ENCODE measurements at regions not wholly inside any gene's neighbourhood (a gene's known extent, or its start where the extent isn't known, plus 50 kb on each side); places are given as distances from the start of the nearest gene placed in this dataset.
"Not testable (repeated sequence)": the region's sequence is repeated elsewhere in the genome, so short reads cannot be mapped to it uniquely, and the experiment has no call there.

DNA sequence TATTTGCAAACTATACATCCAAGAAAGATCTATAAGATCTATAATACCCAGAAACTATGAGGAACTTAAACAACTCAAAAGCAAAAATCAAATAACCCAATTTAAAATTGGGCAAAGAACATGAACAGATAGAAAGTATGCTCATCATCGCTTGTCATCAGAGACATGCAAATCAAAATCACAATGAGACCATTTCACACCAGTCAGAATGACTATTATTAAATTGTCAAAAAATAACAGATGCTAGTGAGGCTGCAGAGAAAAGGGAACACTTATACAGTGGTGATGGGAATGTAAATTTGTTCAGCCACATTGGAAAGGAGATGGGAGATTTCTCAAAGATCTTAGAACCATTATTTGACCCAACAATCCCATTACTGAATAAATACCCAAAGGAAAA is 1451.7 kb upstream of the ADGRL3 start:
- ATAC-seq = no peak
- intact Hi-C loops (cut with DNase I) = no loop called here
- no peak for DNase-seq (ENCODE audit: missing footprints)

DNA sequence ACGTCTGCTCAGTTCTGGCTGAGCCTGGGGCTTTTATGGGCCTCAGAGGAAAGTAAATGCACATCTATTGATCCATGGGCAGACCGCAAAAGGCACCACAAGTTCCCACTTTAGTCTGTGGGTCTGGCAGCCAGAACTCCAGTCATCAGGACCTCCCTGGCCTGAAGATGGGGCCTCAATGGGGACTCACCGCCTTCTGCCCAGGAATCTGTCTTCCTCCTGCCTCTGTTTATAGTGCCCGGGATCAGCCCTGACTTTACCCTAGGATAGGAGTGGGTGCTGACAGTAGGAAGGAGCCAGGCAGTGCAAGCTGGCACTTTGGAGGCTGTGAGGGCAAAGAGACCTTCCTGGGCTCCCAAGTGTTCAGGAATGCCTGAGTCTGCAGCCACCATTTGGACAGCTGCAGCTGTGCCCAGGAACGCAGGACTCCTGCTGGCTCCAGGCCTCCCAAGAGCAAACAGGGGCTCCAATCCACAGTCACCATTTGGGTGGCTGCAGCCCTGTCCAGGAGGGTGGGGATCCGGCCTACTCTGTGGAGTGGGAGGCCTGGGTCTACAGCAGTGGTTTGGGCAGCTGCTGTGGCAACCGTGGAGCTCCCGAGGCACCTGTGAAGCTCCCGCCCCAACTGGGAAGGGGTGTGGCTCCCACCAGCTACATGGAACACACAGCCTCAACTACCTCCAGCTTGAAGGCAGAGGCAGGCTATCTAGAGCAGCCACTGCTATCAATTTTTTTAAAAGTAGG is 1440.9 kb upstream of the ADGRL3 start:
- intact Hi-C loops (cut with DNase I) = no loop called here
- DNase-seq (ENCODE audit: missing footprints) (no peak), ATAC-seq (no peak)

DNA sequence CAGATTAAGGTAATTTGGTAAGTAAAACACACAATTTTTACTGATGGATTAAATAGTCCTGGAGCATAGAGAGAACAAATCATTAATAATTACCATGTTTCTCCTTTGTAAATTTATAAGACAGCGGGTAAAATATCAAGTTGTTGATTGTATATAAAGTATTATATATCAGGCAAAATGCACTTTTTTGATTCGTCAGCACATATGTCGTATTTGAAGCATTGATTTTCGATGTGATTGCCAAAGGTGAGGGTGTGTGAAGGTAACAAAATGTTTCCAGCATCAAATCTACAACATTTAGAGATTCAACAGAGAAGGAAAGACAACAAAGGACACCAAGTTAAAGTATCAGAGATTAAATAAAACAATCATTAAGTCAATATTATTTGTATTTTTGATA is 1437.8 kb upstream of the ADGRL3 start:
- no peak for DNase-seq (ENCODE audit: missing footprints)
- ATAC-seq = no peak
- intact Hi-C loops (cut with DNase I) = no loop called here

DNA sequence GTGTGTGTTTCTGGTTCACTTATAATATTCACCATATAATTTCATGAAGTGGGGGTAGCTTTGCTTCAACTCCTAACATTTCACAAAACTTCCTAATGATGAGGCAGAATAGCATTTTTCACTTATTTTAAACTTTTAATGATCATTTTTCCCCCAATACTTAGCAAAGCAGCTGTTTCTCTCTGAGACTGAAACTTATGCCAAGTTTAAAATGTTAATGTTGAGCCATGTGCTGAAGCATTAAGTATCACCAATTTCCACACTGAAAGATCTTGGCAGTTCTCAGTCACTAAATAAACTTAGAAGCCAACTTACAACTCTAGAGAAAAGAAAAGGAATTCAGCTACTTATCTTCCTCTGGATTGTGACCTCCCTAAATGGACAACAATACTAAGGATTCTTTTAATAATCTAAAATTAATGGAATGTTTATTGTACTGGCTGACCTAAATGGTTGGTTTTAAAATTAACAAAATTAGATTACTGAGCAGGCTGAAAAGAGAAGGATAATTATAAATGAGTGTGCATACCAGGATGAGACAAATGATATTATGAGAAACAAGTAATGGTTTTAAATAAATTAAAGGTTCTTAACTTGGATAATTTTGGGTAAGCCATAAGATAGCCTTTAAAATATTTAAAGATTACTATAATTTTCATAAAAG is 1429.4 kb upstream of the ADGRL3 start:
- intact Hi-C loops (cut with DNase I) = no loop called here
- DNase-seq (ENCODE audit: missing footprints) = no peak
- no peak for ATAC-seq

DNA sequence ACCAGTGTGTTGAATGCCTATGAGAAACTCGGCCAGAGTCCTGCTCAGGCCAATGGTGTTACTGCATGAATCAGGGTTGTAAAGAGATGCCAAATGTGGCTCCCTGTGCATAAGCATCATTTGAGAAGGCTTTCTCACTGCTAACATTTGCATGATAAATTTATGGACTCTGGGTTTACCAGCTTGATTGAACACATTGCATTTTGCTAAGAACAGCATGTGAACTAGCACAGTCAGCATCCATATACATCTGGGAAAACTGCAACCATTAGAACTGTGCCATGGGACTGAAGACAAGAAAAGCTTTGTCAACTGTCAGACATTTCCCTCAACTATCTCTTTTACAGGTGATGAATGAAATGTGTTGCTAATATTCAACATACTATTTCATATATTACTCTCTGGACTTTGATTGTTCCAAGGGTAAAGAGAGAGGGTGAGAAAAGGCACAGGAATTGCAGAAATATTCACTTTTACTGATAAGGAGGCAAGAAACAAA is 1427.4 kb upstream of the ADGRL3 start:
- ATAC-seq = no peak

DNA sequence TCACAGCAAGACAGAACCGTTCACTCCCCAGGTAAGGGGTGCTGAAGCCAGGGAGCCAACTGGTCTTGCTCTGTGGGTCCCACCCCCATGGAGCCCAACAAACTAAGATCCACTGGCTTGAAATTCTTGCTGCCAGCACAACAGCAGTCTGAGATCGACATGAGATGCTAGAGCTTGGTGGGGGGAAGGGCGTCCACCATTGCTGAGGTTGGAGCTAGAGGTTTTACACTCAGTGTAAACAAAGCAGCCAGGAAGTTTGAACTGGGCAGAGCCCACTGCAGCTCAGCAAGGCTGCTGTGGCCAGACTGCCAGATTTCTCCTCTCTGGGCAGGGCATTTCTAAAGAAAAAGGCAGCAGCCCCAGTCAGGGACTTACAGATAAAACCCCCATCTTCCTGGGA is 1419.9 kb upstream of the ADGRL3 start:
- DNase-seq (ENCODE audit: missing footprints); intact Hi-C loops (cut with DNase I); ATAC-seq: not testable (repeated sequence)

More for the DNA sequence above, 1427.4 kb upstream of the ADGRL3 start:
- intact Hi-C loops (cut with DNase I) = no loop called here
- DNase-seq (ENCODE audit: missing footprints) = no peak

DNA sequence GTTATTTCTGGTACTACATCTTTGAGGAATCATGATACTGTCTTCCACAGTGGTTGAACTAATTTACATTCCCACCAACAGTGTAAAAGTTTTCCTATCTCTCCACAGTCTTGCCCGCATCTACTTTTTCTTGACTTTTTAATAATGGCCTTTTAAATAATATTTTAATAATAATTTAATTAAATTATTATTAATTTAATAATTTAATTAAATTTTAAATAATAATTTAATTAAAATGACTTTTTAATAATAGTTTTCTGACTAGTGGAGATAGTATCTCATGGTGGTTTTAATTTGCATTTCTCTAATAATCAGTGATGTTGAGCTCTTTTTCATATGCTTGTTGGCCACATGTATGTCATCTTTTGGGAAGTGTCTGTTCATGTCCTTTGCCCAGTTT is 1395.0 kb upstream of the ADGRL3 start:
- intact Hi-C loops (cut with DNase I) = no loop called here
- no peak for ATAC-seq
- DNase-seq (ENCODE audit: missing footprints) = no peak

DNA sequence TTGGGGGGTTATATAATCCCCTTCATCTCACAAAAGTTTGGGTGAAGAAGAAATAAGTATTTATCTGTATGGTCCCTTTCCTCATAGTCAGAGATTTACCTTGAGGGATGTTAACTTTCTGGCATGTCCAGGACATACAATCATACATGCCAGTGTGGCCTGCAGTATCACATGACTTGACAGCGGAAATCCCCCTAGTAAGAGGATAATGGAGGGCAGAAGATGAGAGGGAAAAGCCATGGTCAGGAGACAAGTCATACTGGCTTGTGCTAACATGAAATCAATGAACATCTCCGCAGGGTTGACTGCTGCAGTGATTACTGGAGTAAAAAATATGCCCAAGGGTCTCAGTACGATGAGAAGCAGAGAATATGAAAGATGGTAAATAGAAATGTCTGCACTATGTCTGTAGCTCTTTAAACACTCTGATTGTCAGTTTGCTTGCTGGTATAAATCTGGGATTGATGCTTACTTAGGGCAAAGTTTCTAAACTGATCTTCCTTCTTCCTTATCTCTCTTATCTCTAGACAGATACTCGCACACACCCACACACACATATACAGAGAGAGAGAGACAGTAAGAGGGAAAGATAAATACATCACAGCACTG is 1385.6 kb upstream of the ADGRL3 start:
- ATAC-seq (no peak), DNase-seq (ENCODE audit: missing footprints) (no peak)
- intact Hi-C loops (cut with DNase I) = no loop called here

DNA sequence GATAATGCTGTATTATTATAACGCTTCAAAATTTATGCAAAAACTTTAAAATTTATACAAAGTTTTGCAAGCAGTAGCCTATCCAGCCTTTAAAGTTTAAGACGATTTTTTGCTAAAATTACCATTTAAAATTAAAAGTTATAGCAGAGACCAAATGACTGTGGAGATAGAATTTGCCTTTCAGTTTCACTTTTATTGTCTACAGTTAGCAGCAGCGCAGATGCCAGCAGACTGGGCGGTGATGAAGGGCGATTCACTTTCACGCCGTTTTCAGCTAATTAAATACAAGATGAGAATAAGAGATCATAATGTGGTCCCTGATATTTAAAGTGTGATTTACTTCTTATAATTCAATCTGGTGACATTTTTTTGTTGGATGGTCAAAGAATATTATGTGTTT is 1381.5 kb upstream of the ADGRL3 start:
- ATAC-seq (no peak), DNase-seq (ENCODE audit: missing footprints) (no peak)
- intact Hi-C loops (cut with DNase I) = no loop called here

DNA sequence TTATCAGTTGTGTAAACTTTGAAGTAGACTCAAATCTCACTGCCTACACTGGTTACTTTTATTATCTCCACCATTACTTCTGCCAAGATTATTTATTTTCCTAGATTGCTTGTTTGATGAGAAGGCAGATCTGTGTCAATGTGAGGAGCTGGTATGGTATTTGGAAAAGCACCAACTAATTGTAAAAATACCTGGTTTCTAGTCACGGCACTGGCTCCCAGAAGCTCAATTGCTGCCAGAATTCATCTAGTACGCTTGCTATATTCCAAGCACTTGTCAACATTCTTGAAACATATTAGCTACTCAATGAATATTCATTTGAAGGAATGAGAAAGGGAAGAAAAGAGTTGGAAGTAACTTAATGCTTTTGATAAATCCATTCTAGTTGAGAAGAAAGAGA is 1376.8 kb upstream of the ADGRL3 start:
- intact Hi-C loops (cut with DNase I) = no loop called here
- ATAC-seq = no peak
- DNase-seq (ENCODE audit: missing footprints) = no peak

DNA sequence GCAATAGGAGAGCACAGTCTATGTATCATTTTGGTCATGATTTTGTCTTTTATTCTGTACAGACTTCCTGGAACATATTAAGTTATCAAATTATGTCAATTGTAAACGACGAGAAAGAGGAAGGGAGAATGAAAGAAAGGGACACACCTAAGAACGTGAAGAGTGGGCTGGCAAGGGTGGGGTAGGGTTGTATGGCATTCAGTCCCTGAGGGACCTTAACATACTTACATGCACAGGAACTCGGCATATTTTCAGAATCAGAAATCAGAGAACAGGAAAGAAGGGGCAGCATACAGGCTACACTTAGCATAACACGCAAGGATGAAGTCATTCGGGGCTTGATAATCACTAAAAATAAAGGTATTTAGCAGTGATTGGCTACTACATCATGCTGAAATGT is 1375.0 kb upstream of the ADGRL3 start:
- intact Hi-C loops (cut with DNase I) = no loop called here
- ATAC-seq = no peak
- no peak for DNase-seq (ENCODE audit: missing footprints)

DNA sequence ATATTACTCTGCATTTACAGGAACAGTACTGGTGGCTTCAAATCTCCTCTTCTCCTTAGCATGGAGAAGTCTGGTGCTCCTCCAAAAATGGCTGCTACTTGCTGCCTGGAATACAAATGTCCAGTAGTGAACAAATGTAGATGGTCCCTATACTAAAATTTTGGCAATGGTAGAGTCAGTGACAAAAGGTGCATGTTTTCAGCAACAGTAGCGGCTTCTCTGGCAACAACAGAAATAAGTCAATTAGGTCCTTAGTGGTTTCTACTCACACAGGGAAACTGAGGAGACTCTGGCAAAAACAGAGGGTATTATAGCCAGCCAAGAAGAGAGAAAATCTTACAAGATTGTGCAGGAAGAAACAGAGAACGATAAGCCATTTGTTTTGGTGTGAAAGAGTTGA is 1368.4 kb upstream of the ADGRL3 start:
- intact Hi-C loops (cut with DNase I) = no loop called here
- DNase-seq (ENCODE audit: missing footprints) = no peak
- ATAC-seq = no peak

DNA sequence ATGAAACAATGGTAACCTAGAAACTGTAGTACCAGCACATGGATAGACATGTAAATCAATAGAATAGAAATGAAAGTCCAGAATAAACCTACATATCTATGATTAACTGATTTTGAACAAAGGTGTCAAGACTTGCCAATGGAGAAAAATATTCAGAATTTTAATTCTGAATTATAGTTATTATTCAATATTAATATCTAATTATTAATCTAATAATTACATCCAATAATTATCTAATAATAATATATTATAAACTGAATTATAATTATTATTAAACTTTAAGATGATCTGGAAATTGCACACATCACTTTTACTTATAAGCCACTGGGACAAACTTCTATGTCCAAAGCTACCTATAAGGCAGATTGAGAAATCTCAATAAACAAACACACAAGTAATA is 1365.2 kb upstream of the ADGRL3 start:
- intact Hi-C loops (cut with DNase I) = no loop called here
- ATAC-seq (no peak), DNase-seq (ENCODE audit: missing footprints) (no peak)

DNA sequence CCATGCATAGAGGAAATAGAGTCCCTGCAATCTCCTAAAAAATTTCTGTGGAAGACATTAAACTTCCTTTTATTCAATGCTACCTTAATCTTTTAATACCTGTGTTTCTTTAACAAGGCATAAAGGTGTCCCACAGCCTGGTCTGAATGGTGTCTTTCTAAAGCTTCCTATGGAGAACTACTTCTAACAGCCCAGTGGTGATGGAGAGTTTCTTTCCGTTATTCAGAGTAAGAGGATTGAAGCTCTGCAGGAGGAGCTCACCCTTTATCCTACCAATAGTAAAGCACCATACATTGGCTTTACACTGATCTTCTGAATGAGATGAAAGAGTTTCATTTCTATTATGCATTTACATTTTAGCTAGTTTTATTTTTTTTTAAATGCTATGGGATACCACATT is 1362.4 kb upstream of the ADGRL3 start:
- intact Hi-C loops (cut with DNase I) = no loop called here

DNA sequence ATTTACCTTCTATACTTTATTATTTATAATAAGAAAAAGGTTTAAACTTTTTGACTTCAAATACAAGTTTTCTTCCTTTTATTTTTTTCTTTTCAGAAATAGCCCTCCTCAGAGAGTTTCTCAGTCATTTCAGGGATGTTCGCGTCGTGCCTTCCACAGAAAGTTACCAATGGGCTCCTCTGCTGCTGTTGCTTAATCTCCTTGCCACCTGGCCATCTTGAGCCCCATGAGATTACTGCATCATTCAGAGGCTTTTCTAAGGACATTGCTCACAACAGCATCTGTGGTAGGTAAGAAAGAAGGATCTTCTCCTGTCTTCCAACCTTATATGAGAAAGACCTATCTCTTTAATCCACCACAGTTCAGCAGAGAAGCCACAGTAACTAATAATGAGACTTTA is 1361.9 kb upstream of the ADGRL3 start:
- no peak for ATAC-seq
- intact Hi-C loops (cut with DNase I) = no loop called here
- DNase-seq (ENCODE audit: missing footprints) = no peak

More for the DNA sequence above, 1362.4 kb upstream of the ADGRL3 start:
- DNase-seq (ENCODE audit: missing footprints) (no peak), ATAC-seq (no peak)

DNA sequence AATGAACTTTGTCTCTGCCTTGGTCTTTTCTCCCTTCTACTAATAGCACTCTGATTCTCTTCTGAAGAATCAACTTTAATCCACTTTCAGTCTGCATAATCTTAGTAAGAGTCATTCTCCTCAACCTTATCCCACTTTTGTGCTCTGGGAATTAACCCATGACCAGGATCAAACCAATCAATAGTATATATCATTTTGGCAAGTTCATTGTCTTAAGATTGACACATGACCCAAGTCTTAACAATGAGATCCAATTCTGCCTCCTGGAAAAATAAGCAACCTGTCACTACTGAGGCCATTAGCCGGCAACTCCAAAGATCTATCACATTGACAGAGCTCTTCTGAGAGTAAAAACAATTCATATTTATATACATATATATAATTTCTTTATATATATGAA is 1358.4 kb upstream of the ADGRL3 start:
- intact Hi-C loops (cut with DNase I) = no loop called here
- no peak for DNase-seq (ENCODE audit: missing footprints)
- ATAC-seq = no peak

DNA sequence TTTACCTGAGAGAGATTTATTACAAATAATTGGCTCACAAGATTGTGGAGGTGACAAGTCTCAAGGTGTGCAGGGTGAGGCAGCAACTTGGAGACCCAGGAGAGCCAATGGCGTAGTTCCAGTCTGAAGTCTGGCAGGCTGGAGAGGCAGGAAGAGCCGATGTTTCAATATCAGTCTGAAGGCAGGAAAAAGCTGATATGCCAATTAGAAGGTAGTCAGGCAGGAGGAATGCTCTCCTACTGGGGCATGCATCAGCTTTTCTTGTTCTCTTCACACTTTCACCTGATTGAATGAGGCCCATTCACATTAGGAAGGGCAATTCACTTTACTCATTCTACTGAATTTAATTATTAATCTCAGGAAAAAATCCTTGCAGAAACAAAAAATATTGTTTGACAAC is 1351.7 kb upstream of the ADGRL3 start:
- DNase-seq (ENCODE audit: missing footprints) (no peak), ATAC-seq (no peak)
- intact Hi-C loops (cut with DNase I) = no loop called here

DNA sequence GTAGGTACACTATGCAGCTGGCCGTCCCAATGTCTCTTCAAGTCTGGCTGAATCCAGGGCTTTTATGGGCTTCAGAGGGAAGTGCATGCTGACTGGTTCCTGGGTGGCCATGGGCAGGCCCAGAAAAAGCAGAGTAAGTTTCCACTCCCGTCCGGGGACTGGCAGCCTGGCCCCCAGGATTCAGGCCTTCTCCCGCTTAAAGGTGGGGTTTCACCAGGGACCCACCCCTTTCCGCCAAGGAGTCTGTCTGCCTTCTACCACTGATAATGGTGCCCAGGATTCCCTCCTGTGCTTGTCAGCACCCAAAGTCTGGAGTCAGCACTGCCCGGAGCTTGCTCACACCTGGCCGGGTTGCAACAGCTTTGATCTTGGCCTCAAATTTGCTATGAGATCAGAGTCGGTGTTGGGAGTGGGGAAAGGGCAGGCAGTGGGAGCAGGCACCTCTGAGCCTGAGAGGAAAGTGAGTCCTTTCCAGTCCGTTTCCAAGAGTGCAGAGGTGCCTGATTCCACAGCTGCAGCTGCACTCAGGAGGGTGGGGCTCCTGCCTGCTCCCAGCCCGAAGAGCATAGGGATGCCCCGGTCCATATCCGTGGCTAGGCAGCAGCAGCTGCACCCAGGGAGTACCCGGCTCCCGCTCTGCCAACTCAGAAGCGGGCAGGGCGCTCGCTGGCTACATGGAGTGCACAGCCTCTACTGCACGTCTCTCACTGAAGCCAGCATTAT is 1344.3 kb upstream of the ADGRL3 start:
- peak; percentile 41 for DNase-seq (ENCODE audit: missing footprints)
- intact Hi-C loops (cut with DNase I) = no loop called here
- no peak for ATAC-seq

DNA sequence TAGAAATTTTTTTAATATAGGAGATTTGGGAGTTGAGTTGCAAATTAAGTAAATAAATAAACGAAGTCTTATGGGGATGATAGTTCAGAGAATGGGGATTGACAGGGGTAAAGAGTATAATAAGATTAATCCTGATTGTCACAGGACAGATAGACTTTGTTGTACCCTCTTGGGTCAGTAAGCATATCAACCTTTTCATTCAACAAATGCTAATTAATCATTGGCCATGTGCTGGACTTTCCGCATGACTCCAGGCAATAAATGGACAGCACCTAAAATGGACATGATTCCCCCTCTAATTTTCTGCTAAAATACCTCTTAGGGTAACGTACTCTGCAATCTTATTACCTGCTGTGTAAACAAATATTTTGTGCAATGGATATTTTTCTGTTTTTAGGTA is 1331.1 kb upstream of the ADGRL3 start:
- no peak for ATAC-seq
- DNase-seq (ENCODE audit: missing footprints) = no peak
- intact Hi-C loops (cut with DNase I) = no loop called here

DNA sequence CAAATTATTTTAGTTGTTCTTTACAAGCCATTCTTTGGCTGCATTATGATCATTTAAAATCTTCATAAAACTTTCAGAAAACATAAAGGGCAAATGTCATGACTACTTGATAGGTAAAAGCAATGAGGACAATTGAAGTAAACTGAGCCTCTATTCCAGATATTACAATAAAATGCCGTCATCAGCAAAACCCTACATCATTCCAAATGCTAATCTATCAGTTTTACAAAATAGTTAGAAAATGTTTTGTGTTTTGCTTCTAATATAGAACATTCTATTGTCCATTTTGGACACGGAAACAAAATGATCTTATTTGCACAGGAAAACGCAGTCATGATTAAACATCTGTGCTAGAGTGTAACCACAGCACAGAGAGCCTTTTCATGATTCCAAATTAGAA is 1330.6 kb upstream of the ADGRL3 start:
- no peak for ATAC-seq
- intact Hi-C loops (cut with DNase I) = no loop called here
- DNase-seq (ENCODE audit: missing footprints) = no peak

Measured in Right ventricle myocardium inferior (tissue), 1 donor.